ENCODE measurements at regions not wholly inside any gene's neighbourhood (a gene's known extent, or its start where the extent isn't known, plus 50 kb on each side); places are given as distances from the start of the nearest gene placed in this dataset.

GRCh38 chr1:10942542-10942912 lies 69.9 kb upstream of the TARDBP start:
- Histone ChIP-seq H3K9me3 (ENCODE audit: insufficient read depth, low read length) (no peaks in the 10 kb centered on the region), H3K79me2 (ENCODE audit: low read length) (no peaks in the 10 kb centered on the region), H3K9ac (ENCODE audit: low read length) (no peak overlapping the region), H3K4me3 (ENCODE audit: low read length) (no peak overlapping the region), H2AFZ (ENCODE audit: low read depth, low read length) (no peak overlapping the region), H3K27ac (ENCODE audit: low read length) (no peak overlapping the region), H3K4me1 (ENCODE audit: low read length) (peaks cover 19% of the 10 kb centered on the region), H3K27me3 (ENCODE audit: low read depth, low read length) (peaks cover 58% of the 10 kb centered on the region), H3K36me3 (replicated peaks; ENCODE audit: low read depth, low read length) (no peaks in the 10 kb centered on the region), H4K20me1 (ENCODE audit: insufficient read depth, low read length) (peaks cover 27% of the 10 kb centered on the region; the same call in 1 of the 2 replicates), H3K4me2 (ENCODE audit: low read length) (no peak overlapping the region)
- TF ChIP-seq, protein P1, sequence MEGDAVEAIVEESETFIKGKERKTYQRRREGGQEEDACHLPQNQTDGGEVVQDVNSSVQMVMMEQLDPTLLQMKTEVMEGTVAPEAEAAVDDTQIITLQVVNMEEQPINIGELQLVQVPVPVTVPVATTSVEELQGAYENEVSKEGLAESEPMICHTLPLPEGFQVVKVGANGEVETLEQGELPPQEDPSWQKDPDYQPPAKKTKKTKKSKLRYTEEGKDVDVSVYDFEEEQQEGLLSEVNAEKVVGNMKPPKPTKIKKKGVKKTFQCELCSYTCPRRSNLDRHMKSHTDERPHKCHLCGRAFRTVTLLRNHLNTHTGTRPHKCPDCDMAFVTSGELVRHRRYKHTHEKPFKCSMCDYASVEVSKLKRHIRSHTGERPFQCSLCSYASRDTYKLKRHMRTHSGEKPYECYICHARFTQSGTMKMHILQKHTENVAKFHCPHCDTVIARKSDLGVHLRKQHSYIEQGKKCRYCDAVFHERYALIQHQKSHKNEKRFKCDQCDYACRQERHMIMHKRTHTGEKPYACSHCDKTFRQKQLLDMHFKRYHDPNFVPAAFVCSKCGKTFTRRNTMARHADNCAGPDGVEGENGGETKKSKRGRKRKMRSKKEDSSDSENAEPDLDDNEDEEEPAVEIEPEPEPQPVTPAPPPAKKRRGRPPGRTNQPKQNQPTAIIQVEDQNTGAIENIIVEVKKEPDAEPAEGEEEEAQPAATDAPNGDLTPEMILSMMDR (IDR thresholded peaks at IDR 0.05; ENCODE audit: low read depth, low read length), result no peak
- TF ChIP-seq EZH2phosphoT487 (IDR thresholded peaks at IDR 0.05; ENCODE audit: low read depth), result no peak

GRCh38 chr1:10943041-10943440 lies 69.4 kb upstream of the TARDBP start:
- TF ChIP-seq, protein P1 (IDR thresholded peaks at IDR 0.05; ENCODE audit: low read depth, low read length), result no peak
- no peak for TF ChIP-seq EZH2phosphoT487 (IDR thresholded peaks at IDR 0.05; ENCODE audit: low read depth)

GRCh38 chr1:10943991-10944730 lies 68.3 kb upstream of the TARDBP start:
- Histone ChIP-seq H3K9me3 (ENCODE audit: insufficient read depth, low read length) (no peaks in the 10 kb centered on the region), H3K79me2 (ENCODE audit: low read length) (no peaks in the 10 kb centered on the region), H3K27me3 (ENCODE audit: low read depth, low read length) (peaks cover 48% of the 10 kb centered on the region), H3K4me3 (ENCODE audit: low read length) (no peak overlapping the region), H3K4me1 (ENCODE audit: low read length) (peaks cover 19% of the 10 kb centered on the region), H3K4me2 (ENCODE audit: low read length) (no peak overlapping the region), H3K27ac (ENCODE audit: low read length) (no peak overlapping the region), H3K36me3 (replicated peaks; ENCODE audit: low read depth, low read length) (no peaks in the 10 kb centered on the region), H2AFZ (ENCODE audit: low read depth, low read length) (no peak overlapping the region), H4K20me1 (ENCODE audit: insufficient read depth, low read length) (peaks cover 22% of the 10 kb centered on the region; the same call in 1 of the 2 replicates), H3K9ac (ENCODE audit: low read length) (no peak overlapping the region)
- no peak for TF ChIP-seq EZH2phosphoT487 (IDR thresholded peaks at IDR 0.05; ENCODE audit: low read depth)

More at GRCh38 chr1:10943041-10943440, 69.4 kb upstream of the TARDBP start:
- Histone ChIP-seq H3K9ac (ENCODE audit: low read length) (no peak overlapping the region), H3K4me1 (ENCODE audit: low read length) (peaks cover 19% of the 10 kb centered on the region), H3K4me3 (ENCODE audit: low read length) (no peak overlapping the region), H3K9me3 (ENCODE audit: insufficient read depth, low read length) (no peaks in the 10 kb centered on the region), H3K27me3 (ENCODE audit: low read depth, low read length) (peaks cover 54% of the 10 kb centered on the region), H4K20me1 (ENCODE audit: insufficient read depth, low read length) (peaks cover 27% of the 10 kb centered on the region; the same call in 1 of the 2 replicates), H3K36me3 (replicated peaks; ENCODE audit: low read depth, low read length) (no peaks in the 10 kb centered on the region), H3K4me2 (ENCODE audit: low read length) (no peak overlapping the region), H3K79me2 (ENCODE audit: low read length) (no peaks in the 10 kb centered on the region), H2AFZ (ENCODE audit: low read depth, low read length) (no peak overlapping the region), H3K27ac (ENCODE audit: low read length) (no peak overlapping the region)

GRCh38 chr1:10945991-10946509 lies 66.4 kb upstream of the TARDBP start:
- H3K27ac ChIP-seq (ENCODE audit: low read length), result no peak overlapping the region
- H3K4me2 ChIP-seq (ENCODE audit: low read length), result no peak overlapping the region
- H3K9me3 ChIP-seq (ENCODE audit: insufficient read depth, low read length), result no peaks in the 10 kb centered on the region
- 0 out of 2 replicates have a peak, but pooled peaks cover 3% of the 10 kb centered on the region for H3K4me1 ChIP-seq (ENCODE audit: low read length)
- no peaks in the 10 kb centered on the region for H3K79me2 ChIP-seq (ENCODE audit: low read length)
- no peak overlapping the region for H2AFZ ChIP-seq (ENCODE audit: low read depth, low read length)
- H3K9ac ChIP-seq (ENCODE audit: low read length), result no peak overlapping the region
- peaks cover 33% of the 10 kb centered on the region for H3K27me3 ChIP-seq (ENCODE audit: low read depth, low read length)
- no peak for TF ChIP-seq EZH2phosphoT487 (IDR thresholded peaks at IDR 0.05; ENCODE audit: low read depth)
- TF ChIP-seq, protein P1 (IDR thresholded peaks at IDR 0.05; ENCODE audit: low read depth, low read length), result no peak
- H3K4me3 ChIP-seq (ENCODE audit: low read length), result no peak overlapping the region
- no peaks in the 10 kb centered on the region for H3K36me3 ChIP-seq (replicated peaks; ENCODE audit: low read depth, low read length)
- peaks cover 7% of the 10 kb centered on the region; the same call in 1 of the 2 replicates for H4K20me1 ChIP-seq (ENCODE audit: insufficient read depth, low read length)
